K562 (cell line): ENCODE measurements at regions not wholly inside any gene's neighbourhood (a gene's known extent, or its start where the extent isn't known, plus 50 kb on each side); places are given as distances from the start of the nearest gene placed in this dataset.
A peak's percentile ranks its signal among the peaks of the same experiment; 100 is the strongest.

Source experiments
- ARID2 ChIP-seq: fragments of 450-650 bp; IDR thresholded peaks from 2 replicates; pipeline ENCODE4 v1.6.1; 2017; ENCODE audit warnings: antibody characterized with exemption, mild to moderate bottlenecking
- ATF7 ChIP-seq: fragments of 450-650 bp; IDR thresholded peaks from 2 replicates; pipeline ENCODE4 v1.7.1; 2014; ENCODE audit warnings: mild to moderate bottlenecking, moderate library complexity
- BCOR ChIP-seq: fragments of 450-650 bp; IDR thresholded peaks from 2 replicates; pipeline ENCODE4 v1.6.1; 2016
- CREBBP ChIP-seq: IDR thresholded peaks from one replicate; pipeline ENCODE4 v1.6.1; 2012; ENCODE audit warnings: low read depth, mild to moderate bottlenecking, control low read depth, inconsistent platforms, low read length
- EP300 ChIP-seq: IDR thresholded peaks from 2 replicates; pipeline ENCODE4 v1.6.1; 2012; ENCODE audit warnings: low read length, improper control_type of control experiment
- JUND ChIP-seq, 2 experiments: IDR thresholded peaks; 2 replicates in 1 of 2; 3 replicates in 1 of 2; pipeline ENCODE4 v1.6.1; 2011; ENCODE audit warnings: borderline replicate concordance in 2 of 2, low read depth in 2 of 2, low read length in 2 of 2, improper control_type of control experiment in 1 of 2, missing biosample characterization in 1 of 2, missing genetic modification characterization in 1 of 2, missing genetic modification reagents in 1 of 2
- KAT2B ChIP-seq: IDR thresholded peaks from one replicate; pipeline ENCODE4 v1.6.1; 2012; ENCODE audit warnings: low read depth, mild to moderate bottlenecking, control low read depth, inconsistent platforms, low read length, moderate library complexity
- MAFK ChIP-seq: IDR thresholded peaks from 2 replicates; pipeline ENCODE4 v1.6.1; 2011; ENCODE audit warnings: low read length, improper control_type of control experiment
- NR0B1 ChIP-seq: fragments of 450-650 bp; IDR thresholded peaks from one replicate; pipeline ENCODE4 v1.6.1; 2018; ENCODE audit warnings: mild to moderate bottlenecking, moderate library complexity; ENCODE audit not compliant: partially characterized antibody
- NR2C2 ChIP-seq, 2 experiments: fragments of 200-800 bp in 1 of 2; sonication (Bioruptor generic) in 1 of 2; sonication (generic) in 1 of 2; formaldehyde crosslinking in 1 of 2; IDR thresholded peaks; 2 replicates each; pipeline versions ENCODE4 v1.6.1 to v1.8.0; 2016 to 2022; ENCODE audit warnings: mild to moderate bottlenecking in 1 of 2, missing compliant biosample characterization in 1 of 2, missing genetic modification characterization in 1 of 2, missing genetic modification reagents in 1 of 2
- NRF1 ChIP-seq, 2 experiments: fragments of 450-650 bp; IDR thresholded peaks in 1 of 2; conservative IDR thresholded peaks in 1 of 2; 2 replicates each; pipeline ENCODE4 v1.6.1; 2014; ENCODE audit warnings: mild to moderate bottlenecking in 2 of 2
- POLR2AphosphoS5 ChIP-seq: IDR thresholded peaks from 2 replicates; pipeline ENCODE4 v1.6.1; 2011; ENCODE audit warnings: mild to moderate bottlenecking, low read depth, low read length, moderate library complexity; ENCODE audit not compliant: control insufficient read depth, insufficient read depth
- POLR3G ChIP-seq: IDR thresholded peaks from 2 replicates; pipeline ENCODE4 v1.6.1; 2011; ENCODE audit not compliant: insufficient read length, insufficient replicate concordance; ENCODE audit errors: extremely low read depth
- SRSF7 ChIP-seq: fragments of 200-400 bp; formaldehyde crosslinking; optimal IDR thresholded peaks from 2 replicates; pipeline ENCODE3; 2017; ENCODE audit warnings: mild to moderate bottlenecking, low read depth, low read length
- TRIM28 ChIP-seq: fragments of 450-650 bp; IDR thresholded peaks from 2 replicates; pipeline ENCODE4 v1.6.1; 2017
- U2AF1 ChIP-seq: fragments of 200-400 bp; formaldehyde crosslinking; optimal IDR thresholded peaks from 2 replicates; pipeline ENCODE3; 2017; ENCODE audit warnings: mild to moderate bottlenecking, low read depth, low read length, moderate library complexity
- TF ChIP-seq, protein P1 (sequence below), 2 experiments: fragments of 150-350 bp in 1 of 2; IDR thresholded peaks; 2 replicates each; pipeline ENCODE4 v1.6.1; 2012 to 2016; ENCODE audit warnings: low read depth in 2 of 2, low read length in 2 of 2, mild to moderate bottlenecking in 1 of 2, moderate library complexity in 1 of 2
- TF ChIP-seq, protein P2 (sequence below): fragments of 450-650 bp; IDR thresholded peaks from 2 replicates; pipeline ENCODE4 v1.6.1; 2016
- TF ChIP-seq, protein P3 (sequence below): sonication (generic); formaldehyde crosslinking; IDR thresholded peaks from 2 replicates; pipeline ENCODE4 v1.8.0; 2022; ENCODE audit warnings: mild to moderate bottlenecking, missing genetic modification reagents
- TF ChIP-seq, protein P4 (sequence below): sonication (generic); formaldehyde crosslinking; IDR thresholded peaks from 2 replicates; pipeline ENCODE4 v1.9.0; 2022; ENCODE audit warnings: mild to moderate bottlenecking, missing genetic modification reagents

DNA sequence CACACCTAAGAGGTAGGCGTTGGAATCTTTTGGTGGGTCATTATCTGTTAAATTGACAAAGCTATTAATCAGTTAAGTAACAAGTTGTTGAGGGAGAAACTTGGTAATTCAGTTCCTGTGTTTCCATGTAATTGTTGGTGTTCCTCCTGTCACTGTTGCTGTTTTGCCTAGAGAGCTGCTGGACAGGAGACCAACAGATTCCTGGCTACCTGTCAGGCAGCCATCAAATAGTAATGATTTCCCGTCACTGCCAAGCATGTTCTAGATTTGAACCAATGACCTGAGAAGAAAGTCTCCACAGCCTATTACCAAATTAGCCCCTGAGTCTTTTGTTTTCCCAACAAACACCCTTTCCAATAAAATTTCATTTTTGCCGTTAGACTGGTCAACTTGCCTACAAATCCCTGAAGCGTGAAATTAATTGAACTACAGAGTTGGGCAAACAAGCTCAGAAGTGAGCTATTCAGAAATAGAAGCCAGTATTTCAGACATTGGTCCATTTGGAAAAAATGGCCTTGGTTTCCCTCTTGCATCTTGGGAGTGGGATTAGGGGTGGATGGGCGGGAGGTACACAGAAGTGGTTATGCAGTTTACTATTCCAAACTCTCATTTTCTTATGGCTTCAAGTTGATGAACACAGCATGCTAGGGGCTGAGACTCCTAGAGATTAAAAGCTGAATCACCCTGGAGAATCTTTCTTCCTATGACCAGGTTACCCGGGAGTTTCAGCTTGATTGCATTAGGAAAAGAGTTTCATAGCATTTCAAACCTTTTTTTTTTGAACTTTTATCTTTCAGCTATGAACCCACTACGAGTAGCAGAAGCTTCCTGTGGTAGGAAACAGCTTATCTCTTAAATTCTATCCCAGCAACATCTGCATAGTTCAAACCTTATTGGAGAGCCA, 262.8 kb upstream of the MAF start (continued):
- TF ChIP-seq POLR3G = no peak
- TF ChIP-seq ARID2 = no peak
- TF ChIP-seq, protein P1, sequence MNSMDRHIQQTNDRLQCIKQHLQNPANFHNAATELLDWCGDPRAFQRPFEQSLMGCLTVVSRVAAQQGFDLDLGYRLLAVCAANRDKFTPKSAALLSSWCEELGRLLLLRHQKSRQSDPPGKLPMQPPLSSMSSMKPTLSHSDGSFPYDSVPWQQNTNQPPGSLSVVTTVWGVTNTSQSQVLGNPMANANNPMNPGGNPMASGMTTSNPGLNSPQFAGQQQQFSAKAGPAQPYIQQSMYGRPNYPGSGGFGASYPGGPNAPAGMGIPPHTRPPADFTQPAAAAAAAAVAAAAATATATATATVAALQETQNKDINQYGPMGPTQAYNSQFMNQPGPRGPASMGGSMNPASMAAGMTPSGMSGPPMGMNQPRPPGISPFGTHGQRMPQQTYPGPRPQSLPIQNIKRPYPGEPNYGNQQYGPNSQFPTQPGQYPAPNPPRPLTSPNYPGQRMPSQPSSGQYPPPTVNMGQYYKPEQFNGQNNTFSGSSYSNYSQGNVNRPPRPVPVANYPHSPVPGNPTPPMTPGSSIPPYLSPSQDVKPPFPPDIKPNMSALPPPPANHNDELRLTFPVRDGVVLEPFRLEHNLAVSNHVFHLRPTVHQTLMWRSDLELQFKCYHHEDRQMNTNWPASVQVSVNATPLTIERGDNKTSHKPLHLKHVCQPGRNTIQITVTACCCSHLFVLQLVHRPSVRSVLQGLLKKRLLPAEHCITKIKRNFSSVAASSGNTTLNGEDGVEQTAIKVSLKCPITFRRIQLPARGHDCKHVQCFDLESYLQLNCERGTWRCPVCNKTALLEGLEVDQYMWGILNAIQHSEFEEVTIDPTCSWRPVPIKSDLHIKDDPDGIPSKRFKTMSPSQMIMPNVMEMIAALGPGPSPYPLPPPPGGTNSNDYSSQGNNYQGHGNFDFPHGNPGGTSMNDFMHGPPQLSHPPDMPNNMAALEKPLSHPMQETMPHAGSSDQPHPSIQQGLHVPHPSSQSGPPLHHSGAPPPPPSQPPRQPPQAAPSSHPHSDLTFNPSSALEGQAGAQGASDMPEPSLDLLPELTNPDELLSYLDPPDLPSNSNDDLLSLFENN (IDR thresholded peaks at IDR 0.05; ENCODE audit: low read depth in 2 of 2, low read length in 2 of 2) = peak in 1 of 2 experiments; percentile 58; a peak in 1 of 4 replicates
- TF ChIP-seq, protein P2, sequence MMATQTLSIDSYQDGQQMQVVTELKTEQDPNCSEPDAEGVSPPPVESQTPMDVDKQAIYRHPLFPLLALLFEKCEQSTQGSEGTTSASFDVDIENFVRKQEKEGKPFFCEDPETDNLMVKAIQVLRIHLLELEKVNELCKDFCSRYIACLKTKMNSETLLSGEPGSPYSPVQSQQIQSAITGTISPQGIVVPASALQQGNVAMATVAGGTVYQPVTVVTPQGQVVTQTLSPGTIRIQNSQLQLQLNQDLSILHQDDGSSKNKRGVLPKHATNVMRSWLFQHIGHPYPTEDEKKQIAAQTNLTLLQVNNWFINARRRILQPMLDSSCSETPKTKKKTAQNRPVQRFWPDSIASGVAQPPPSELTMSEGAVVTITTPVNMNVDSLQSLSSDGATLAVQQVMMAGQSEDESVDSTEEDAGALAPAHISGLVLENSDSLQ = peak; percentile 11; the same call in 1 of the 2 replicates
- TF ChIP-seq KAT2B = no peak
- TF ChIP-seq NRF1 (conservative IDR thresholded peaks at IDR 0.05 in 1 of 2, IDR thresholded peaks at IDR 0.05 in 1 of 2) = no peak
- peak; percentile 70 for TF ChIP-seq MAFK
- TF ChIP-seq ATF7 = no peak; the same call in 1 of the 2 replicates
- TF ChIP-seq POLR2AphosphoS5 = no peak
- TF ChIP-seq, protein P3, sequence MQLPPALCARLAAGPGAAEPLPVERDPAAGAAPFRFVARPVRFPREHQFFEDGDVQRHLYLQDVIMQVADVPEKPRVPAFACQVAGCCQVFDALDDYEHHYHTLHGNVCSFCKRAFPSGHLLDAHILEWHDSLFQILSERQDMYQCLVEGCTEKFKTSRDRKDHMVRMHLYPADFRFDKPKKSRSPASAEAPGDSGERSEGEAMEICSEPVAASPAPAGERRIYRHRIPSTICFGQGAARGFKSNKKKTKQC (CRISPR knock-in tag) = no peak
- no peak for TF ChIP-seq SRSF7
- TF ChIP-seq NR0B1 = no peak
- TF ChIP-seq BCOR = no peak
- no peak for TF ChIP-seq CREBBP
- peak; percentile 98 for TF ChIP-seq EP300
- no peak for TF ChIP-seq TRIM28
- peak; percentile 72 for TF ChIP-seq JUND (IDR thresholded peaks at IDR 0.05; ENCODE audit: borderline replicate concordance, low read depth, low read length)
- TF ChIP-seq JUND (tag; IDR thresholded peaks at IDR 0.05; ENCODE audit: borderline replicate concordance, low read depth, low read length) = no peak
- no peak for TF ChIP-seq U2AF1
- no peak for TF ChIP-seq NR2C2 (CRISPR knock-in tag; IDR thresholded peaks at IDR 0.05)
- peak; percentile 88 for TF ChIP-seq NR2C2 (tag; IDR thresholded peaks at IDR 0.05)
- TF ChIP-seq, protein P4, sequence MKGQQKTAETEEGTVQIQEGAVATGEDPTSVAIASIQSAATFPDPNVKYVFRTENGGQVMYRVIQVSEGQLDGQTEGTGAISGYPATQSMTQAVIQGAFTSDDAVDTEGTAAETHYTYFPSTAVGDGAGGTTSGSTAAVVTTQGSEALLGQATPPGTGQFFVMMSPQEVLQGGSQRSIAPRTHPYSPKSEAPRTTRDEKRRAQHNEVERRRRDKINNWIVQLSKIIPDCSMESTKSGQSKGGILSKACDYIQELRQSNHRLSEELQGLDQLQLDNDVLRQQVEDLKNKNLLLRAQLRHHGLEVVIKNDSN = no peak
